GM21786 (cell line): ENCODE measurements at regions not wholly inside any gene's neighbourhood (a gene's known extent, or its start where the extent isn't known, plus 50 kb on each side); places are given as distances from the start of the nearest gene placed in this dataset.

Experiments
- ATAC-seq: cut with Tn5 transposase; IDR thresholded peaks from one replicate; pipeline ENCODE4 v1.9.1; 2021; ENCODE audit not compliant: unreplicated experiment

DNA sequence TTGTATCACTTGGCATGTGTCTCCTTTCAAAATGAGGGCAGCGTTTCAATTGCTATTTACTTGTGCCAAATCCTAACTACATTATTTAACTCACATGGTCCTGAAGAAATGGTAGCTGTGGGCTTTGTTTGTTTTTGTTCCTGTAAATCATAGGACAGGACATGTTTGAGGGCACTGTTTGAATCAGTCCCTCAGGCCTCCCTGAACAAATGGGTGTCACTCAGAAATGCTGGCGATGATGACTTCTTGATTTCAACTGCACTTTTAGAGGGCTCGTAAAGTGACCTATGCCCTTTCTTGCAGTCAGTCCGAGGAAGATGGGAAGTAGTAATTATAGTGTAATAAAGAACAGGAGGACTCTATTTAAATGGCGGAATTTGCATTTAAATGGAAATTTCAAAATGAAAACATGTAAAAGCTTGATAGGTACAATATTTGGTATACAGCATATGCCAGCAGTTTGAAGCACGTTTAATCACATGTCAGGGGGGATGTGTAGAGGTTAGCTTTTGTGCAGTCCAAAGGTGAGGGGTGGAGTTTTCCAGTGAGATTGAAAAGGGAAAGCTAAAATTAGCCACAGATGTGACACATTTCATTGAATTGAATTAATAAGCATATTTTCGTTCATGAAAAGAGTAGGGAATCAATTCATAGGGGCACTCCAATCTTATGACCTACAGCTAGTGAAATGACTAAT, 1958.7 kb upstream of the IGFBP7 start:
- ATAC-seq: no peak

GRCh38 chr4:59086410-59086809, 1976.2 kb upstream of the IGFBP7 start:
- no peak for ATAC-seq

GRCh38 chr4:59091146-59092142, 1981.3 kb upstream of the IGFBP7 start:
- no peak for ATAC-seq

GRCh38 chr4:59094505-59094904, 1984.3 kb upstream of the IGFBP7 start:
- no peak for ATAC-seq

DNA sequence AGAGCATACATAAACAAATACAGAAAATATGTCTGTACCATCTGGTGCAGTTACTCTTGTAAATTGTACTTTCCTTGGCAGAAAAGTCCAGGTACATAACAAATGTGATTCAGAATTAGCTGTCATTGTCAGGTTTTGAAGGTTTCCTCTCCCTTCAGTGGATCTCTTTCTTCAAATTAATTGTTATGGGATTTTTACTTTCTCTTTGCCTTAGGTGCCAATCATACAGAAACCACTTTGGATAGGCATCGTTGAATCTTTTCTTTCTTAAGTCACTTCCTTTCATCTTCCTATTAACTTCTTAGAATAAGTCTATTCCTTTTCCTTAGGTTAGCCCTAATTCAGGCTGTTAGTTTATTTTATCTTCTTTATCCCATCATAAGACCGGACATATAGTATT, 1992.1 kb upstream of the IGFBP7 start:
- no peak for ATAC-seq

DNA sequence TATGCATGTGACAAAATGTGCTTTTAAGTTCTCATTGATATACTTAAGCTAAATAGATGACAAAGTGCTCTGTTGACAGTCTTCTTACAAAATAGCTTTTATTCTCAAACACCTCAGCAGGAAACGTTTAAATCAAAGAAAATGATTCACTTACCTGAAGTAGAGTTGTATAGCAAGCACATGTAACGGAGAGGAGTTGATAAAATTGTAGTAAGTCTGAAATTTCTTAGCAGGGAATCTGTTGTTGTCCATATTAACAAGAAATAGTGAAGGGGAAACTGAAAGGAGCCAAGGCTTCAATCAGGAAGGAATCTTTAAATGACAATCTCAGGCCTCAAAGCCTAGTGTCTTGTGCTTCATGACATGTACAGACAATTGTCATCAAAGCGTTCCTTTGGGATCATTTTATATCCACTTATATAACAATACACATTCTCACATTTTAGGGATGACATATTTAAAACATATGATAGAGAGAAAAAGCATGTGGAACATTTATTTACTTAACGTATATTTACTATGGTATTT, 2010.2 kb upstream of the IGFBP7 start:
- no peak for ATAC-seq

- no peak for ATAC-seq
Measured at GRCh38 chr4:59122626-59123025, 2012.4 kb upstream of the IGFBP7 start.

- no peak for ATAC-seq
Measured at GRCh38 chr4:59126159-59126558, 2016.0 kb upstream of the IGFBP7 start.

DNA sequence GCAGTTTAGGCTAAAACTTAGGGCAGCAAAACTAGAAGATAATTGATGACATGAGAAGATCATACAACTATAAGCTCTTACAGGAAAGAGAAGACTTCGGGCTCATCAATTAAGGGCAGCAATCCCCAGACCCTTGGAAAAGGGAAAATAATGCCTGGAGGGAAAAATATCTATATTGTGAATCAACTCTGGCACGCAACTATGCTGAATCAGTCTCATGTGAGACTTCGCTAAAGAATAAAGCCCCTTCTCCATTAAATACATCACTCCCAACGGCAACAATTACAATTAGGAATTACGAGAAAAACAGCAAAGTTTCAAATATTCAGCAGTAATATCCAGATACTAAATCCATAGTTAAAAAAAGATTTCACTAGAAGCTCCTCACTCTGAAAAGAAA, 2016.8 kb upstream of the IGFBP7 start:
- ATAC-seq: no peak

GRCh38 chr4:59127743-59128142, 2017.6 kb upstream of the IGFBP7 start:
- ATAC-seq: no peak

GRCh38 chr4:59135248-59135985, 2025.2 kb upstream of the IGFBP7 start:
- ATAC-seq: no peak

- ATAC-seq: no peak
Measured at GRCh38 chr4:59161249-59161648, 2038.9 kb upstream of the ADGRL3 start.

GRCh38 chr4:59175617-59176016, 2024.5 kb upstream of the ADGRL3 start:
- no peak for ATAC-seq

DNA sequence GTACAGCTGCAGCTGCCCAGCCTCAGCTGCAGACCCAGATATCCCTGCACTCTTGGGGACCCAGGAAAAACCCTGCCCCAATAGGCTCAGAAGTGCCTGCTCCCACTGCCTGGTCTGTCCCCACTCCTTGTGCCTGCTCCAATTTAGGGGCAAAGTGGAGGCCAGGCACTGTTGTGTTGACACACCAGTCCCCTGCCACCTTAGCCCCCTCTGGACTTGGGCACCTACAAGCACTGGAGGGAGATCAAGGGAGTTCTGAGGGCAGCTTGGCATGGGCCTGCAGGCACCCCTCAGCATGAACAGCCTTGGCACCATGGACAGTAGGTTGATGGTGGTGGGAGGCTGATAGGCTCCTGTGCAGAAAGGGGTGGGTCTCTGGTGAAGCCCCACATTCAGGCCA, 2020.8 kb upstream of the ADGRL3 start:
- no peak for ATAC-seq

GRCh38 chr4:59180161-59180560, 2020.0 kb upstream of the ADGRL3 start:
- ATAC-seq: no peak

DNA sequence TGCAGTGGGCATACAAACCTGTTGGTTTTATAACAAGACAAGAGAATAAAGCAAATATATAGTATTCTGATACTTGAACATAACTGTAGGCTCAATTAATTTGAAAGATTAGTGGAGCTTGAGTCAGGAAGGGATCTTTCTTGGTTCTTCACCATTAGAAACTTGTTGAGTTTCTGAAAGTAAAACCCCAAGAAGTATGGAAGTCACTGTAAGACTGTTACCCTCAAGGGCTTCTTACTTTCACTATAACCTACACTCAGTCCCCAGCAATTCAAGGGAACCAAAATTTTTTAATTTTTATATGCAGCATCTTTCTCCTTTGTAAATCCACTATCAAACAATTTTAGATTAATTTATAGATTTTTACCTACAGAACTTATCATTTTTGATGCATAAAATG, 2019.2 kb upstream of the ADGRL3 start:
- no peak for ATAC-seq

DNA sequence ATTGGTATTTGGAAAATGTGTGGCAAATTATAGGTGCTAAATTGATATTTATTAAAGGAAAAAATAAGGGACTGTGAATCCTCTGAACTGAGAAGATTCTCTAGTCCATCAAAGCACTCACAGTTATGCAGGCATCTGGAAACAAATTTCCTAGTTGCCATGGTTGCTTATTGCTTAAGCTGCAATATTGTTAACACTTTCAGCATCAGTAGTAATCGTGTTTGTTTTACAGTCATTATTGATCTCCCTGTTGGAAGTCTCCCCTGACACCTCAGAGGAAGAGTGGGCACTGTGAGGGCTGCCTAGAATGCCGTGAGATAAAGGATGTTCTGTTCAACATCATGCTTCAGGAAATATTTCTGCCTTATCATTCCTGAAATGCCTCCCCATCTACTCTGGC, 2004.3 kb upstream of the ADGRL3 start:
- ATAC-seq: no peak

- ATAC-seq: no peak
Measured at GRCh38 chr4:59200992-59201391, 1999.1 kb upstream of the ADGRL3 start.

GRCh38 chr4:59217910-59218631, 1982.1 kb upstream of the ADGRL3 start:
- no peak for ATAC-seq

- ATAC-seq: no peak
Measured at GRCh38 chr4:59222221-59222620, 1977.9 kb upstream of the ADGRL3 start.
